ENCODE measurements at regions not wholly inside any gene's neighbourhood (a gene's known extent, or its start where the extent isn't known, plus 50 kb on each side); places are given as distances from the start of the nearest gene placed in this dataset.

DNA sequence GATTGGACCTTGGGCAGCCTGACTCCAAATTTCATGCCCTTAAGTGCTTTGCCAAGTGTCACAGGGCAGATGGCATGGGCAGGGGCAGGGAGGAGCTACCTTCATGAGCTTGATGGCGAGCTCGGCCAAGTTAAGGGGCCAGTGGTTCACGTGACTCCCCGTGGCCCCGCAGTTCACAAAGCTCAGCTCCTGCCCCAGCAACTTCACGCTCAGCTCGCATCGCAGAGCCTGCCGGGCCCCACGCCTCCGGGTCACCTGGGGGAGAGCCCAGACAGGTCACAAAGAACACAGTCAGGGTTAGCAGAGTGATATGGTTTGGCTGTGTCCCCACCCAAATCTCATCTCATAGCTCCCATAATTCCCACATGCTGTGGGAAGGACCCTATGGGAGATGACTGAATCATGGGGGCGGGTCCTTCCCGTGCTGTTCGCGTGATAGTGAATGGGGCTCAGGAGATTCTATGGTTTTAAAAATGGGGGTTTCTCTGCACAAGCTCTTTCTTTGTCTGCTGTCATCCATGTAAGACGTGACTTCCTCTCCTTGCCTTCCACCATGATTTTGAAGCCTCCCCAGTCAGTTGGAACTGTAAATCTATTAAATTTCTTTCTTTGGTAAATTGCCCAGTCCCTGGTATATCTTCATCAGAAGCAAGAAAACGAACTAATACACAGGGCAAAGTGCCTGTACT, 108.1 kb downstream of the LITAF start:
- no peak for FAIRE-seq
- Histone ChIP-seq H3K9me3 (replicated peaks; ENCODE audit: control insufficient read depth, insufficient read depth, low read length) (no peaks in the 10 kb centered on the region), H4K20me1 (replicated peaks; ENCODE audit: control insufficient read depth, extremely low read depth, insufficient read depth, low read length) (no peaks in the 10 kb centered on the region), H3K9ac (replicated peaks; ENCODE audit: extremely low read depth, insufficient read depth, low read length) (no peak overlapping the region), H3K4me2 (ENCODE audit: insufficient read depth, low read length) (no peak overlapping the region), H3K9me1 (replicated peaks; ENCODE audit: control insufficient read depth, extremely low read depth, insufficient read depth, low read length) (no peaks in the 10 kb centered on the region), H3K27ac (ENCODE audit: insufficient read depth, low read depth, low read length) (no peak overlapping the region), H2AFZ (ENCODE audit: low read depth, low read length) (no peak overlapping the region), H3K36me3 (ENCODE audit: control insufficient read depth in 2 of 2, extremely low read depth in 1 of 2, insufficient read depth in 2 of 2, low read length in 2 of 2) (no peaks in the 10 kb centered on the region), H3K4me3 (replicated peaks in 1 of 3; ENCODE audit: insufficient read depth in 1 of 3, low read depth in 1 of 3, low read length in 3 of 3) (no peak overlapping the region), H3K79me2 (ENCODE audit: control insufficient read depth, insufficient read depth, low read length) (no peaks in the 10 kb centered on the region), H3K4me1 (ENCODE audit: control insufficient read depth, extremely low read depth, insufficient read depth, low read length) (peaks cover 4% of the 10 kb centered on the region), H3K27me3 (ENCODE audit: control insufficient read depth in 2 of 2, insufficient read depth in 2 of 2, low read length in 2 of 2) (no peaks in the 10 kb centered on the region)
- no peak for DNase-seq (ENCODE audit: low read depth, low spot score)
- ChIA-PET CTCF (interaction anchor here (1.8 kb wide), 1 partner anchor 54 kb away, joined by 5 read pairs; no protein-coding TSS in a partner anchor), POLR2A (no interaction called here)
- TF ChIP-seq, protein P1, sequence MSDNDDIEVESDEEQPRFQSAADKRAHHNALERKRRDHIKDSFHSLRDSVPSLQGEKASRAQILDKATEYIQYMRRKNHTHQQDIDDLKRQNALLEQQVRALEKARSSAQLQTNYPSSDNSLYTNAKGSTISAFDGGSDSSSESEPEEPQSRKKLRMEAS (IDR thresholded peaks at IDR 0.05; ENCODE audit: insufficient read depth, insufficient read length): no peak
- TF ChIP-seq GATA2 (IDR thresholded peaks at IDR 0.05; ENCODE audit: insufficient read depth, insufficient read length, low read depth, low read length) (no peak), MYC (IDR thresholded peaks at IDR 0.05; ENCODE audit: low read depth, low read length) (no peak), FOS (IDR thresholded peaks at IDR 0.05; ENCODE audit: borderline replicate concordance, insufficient read depth, low read length) (no peak), JUN (IDR thresholded peaks at IDR 0.05; ENCODE audit: borderline replicate concordance, insufficient read depth, insufficient read length, low read depth) (no peak), POLR2AphosphoS5 (IDR thresholded peaks at IDR 0.05; ENCODE audit: insufficient read depth, low read depth, low read length) (no peak), POLR2A (IDR thresholded peaks at IDR 0.05; ENCODE audit: low read depth, low read length) (no peak), EZH2 (IDR thresholded peaks at IDR 0.05; ENCODE audit: borderline replicate concordance, low read depth, low read length, severe bottlenecking) (no peak)
- TF ChIP-seq, protein P2, sequence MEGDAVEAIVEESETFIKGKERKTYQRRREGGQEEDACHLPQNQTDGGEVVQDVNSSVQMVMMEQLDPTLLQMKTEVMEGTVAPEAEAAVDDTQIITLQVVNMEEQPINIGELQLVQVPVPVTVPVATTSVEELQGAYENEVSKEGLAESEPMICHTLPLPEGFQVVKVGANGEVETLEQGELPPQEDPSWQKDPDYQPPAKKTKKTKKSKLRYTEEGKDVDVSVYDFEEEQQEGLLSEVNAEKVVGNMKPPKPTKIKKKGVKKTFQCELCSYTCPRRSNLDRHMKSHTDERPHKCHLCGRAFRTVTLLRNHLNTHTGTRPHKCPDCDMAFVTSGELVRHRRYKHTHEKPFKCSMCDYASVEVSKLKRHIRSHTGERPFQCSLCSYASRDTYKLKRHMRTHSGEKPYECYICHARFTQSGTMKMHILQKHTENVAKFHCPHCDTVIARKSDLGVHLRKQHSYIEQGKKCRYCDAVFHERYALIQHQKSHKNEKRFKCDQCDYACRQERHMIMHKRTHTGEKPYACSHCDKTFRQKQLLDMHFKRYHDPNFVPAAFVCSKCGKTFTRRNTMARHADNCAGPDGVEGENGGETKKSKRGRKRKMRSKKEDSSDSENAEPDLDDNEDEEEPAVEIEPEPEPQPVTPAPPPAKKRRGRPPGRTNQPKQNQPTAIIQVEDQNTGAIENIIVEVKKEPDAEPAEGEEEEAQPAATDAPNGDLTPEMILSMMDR (IDR thresholded peaks at IDR 0.05; ENCODE audit: extremely low read depth in 1 of 2, insufficient read depth in 1 of 2, low read depth in 1 of 2, low read length in 2 of 2): no peak
- intact Hi-C loops (cut with micrococcal nuclease) (no loop called here), dilution Hi-C loops (cut with MboI; ENCODE audit: extremely low pct_ligation_motif_present, low sequenced_read_pairs) (no loop called here)
- BruUV-seq (replicated peaks): no TSS peak
